H1 (cell line): ENCODE measurements at regions not wholly inside any gene's neighbourhood (a gene's known extent, or its start where the extent isn't known, plus 50 kb on each side); places are given as distances from the start of the nearest gene placed in this dataset.

Source experiments
- CTCF ChIA-PET: fragments of 300-600 bp; sonication (Branson Sonifier 250); formaldehyde crosslinking; loops from one replicate; lab custom pipeline; 2021; ENCODE audit not compliant: partially characterized antibody; lab: Charles Lee
- POLR2A ChIA-PET: fragments of 300-600 bp; sonication (Branson Sonifier 250); formaldehyde crosslinking; loops from one replicate; lab custom pipeline; 2021; ENCODE audit warnings: inconsistent platforms; ENCODE audit not compliant: partially characterized antibody; lab: Charles Lee
- DNase-seq, 2 experiments: peaks; one replicate each; pipeline versions ENCODE4 v3.0.0 to v3.0.0-alpha.2; 2010 to 2022; ENCODE audit warnings: low spot score in 2 of 2, low read depth in 1 of 2, mixed read lengths in 1 of 2
- FAIRE-seq: peaks from 2 replicates; lab custom pipeline; 2011; peaks lifted over from hg19 to GRCh38; lab: Jason Lieb, UNC
- H2AFZ ChIP-seq: 2 replicates; pipeline ENCODE4 v1.8.1; 2012; ENCODE audit warnings: low read length, inconsistent platforms
- H2AK5ac ChIP-seq: 2 replicates; pipeline ENCODE4 v1.6.1; 2013; ENCODE audit warnings: low read depth, low read length
- H2BK120ac ChIP-seq: replicated peaks from 2 replicates; pipeline ENCODE3; 2013; ENCODE audit warnings: low read depth, low read length, inconsistent platforms
- H2BK12ac ChIP-seq: 2 replicates; pipeline ENCODE4 v1.6.1; 2013; ENCODE audit warnings: low read depth, low read length
- H2BK15ac ChIP-seq: 2 replicates; pipeline ENCODE4 v1.6.1; 2013; ENCODE audit warnings: low read length
- H2BK20ac ChIP-seq: 2 replicates; pipeline ENCODE4 v1.6.1; 2013; ENCODE audit warnings: low read length
- H2BK5ac ChIP-seq: 2 replicates; pipeline ENCODE4 v1.6.1; 2013; ENCODE audit warnings: low read depth, low read length
- H3K14ac ChIP-seq: 2 replicates; pipeline ENCODE4 v1.6.1; 2013; ENCODE audit warnings: inconsistent platforms; ENCODE audit not compliant: insufficient read length
- H3K18ac ChIP-seq: 2 replicates; pipeline ENCODE4 v1.6.1; 2013; ENCODE audit warnings: low read length; ENCODE audit errors: extremely low read depth
- H3K23ac ChIP-seq: 2 replicates; pipeline ENCODE4 v1.6.1; 2013; ENCODE audit warnings: inconsistent platforms; ENCODE audit not compliant: insufficient read length
- H3K23me2 ChIP-seq: 2 replicates; pipeline ENCODE4 v1.6.1; 2013; ENCODE audit warnings: low read depth, low read length
- H3K27ac ChIP-seq: 2 replicates; pipeline ENCODE4 v1.6.1; 2011; ENCODE audit warnings: low read depth, low read length, inconsistent platforms
- H3K27me3 ChIP-seq, 4 experiments: replicated peaks in 1 of 4; 1 replicate in 1 of 4; 2 replicates in 3 of 4; pipeline versions ENCODE4 v1.6.1 to v1.8.1; 2011 to 2013; ENCODE audit warnings: low read length in 3 of 4, mild to moderate bottlenecking in 3 of 4, inconsistent platforms in 2 of 4, mixed read lengths in 2 of 4, moderate library complexity in 1 of 4; ENCODE audit not compliant: control insufficient read depth in 3 of 4, insufficient read depth in 3 of 4; ENCODE audit errors: extremely low read depth in 1 of 4
- H3K36me3 ChIP-seq, 4 experiments: 2 replicates each; pipeline versions ENCODE4 v1.6.1 to v1.8.1; 2011 to 2013; ENCODE audit warnings: mild to moderate bottlenecking in 4 of 4, low read length in 3 of 4, moderate library complexity in 2 of 4, control low read depth in 1 of 4, inconsistent platforms in 1 of 4; ENCODE audit not compliant: insufficient read depth in 4 of 4, control insufficient read depth in 2 of 4
- H3K4ac ChIP-seq: replicated peaks from 2 replicates; pipeline ENCODE3; 2013; ENCODE audit warnings: low read length, low read depth, mixed read lengths, inconsistent platforms; ENCODE audit not compliant: insufficient read length
- H3K4me1 ChIP-seq, 4 experiments: replicated peaks in 1 of 4; 1 replicate in 1 of 4; 2 replicates in 3 of 4; pipeline versions ENCODE4 v1.6.1 to v1.8.1; 2011 to 2013; ENCODE audit warnings: low read length in 3 of 4, inconsistent platforms in 2 of 4, mixed read lengths in 1 of 4; ENCODE audit not compliant: insufficient read depth in 4 of 4, control insufficient read depth in 3 of 4
- H3K4me2 ChIP-seq, 2 experiments: 2 replicates each; pipeline versions ENCODE4 v1.6.1 to v1.8.1; 2011 to 2013; ENCODE audit warnings: low read depth in 2 of 2, low read length in 2 of 2, control low read depth in 1 of 2, inconsistent platforms in 1 of 2, mild to moderate bottlenecking in 1 of 2; ENCODE audit not compliant: insufficient read depth in 1 of 2
- H3K4me3 ChIP-seq, 4 experiments: fragments of 200-600, 300-600 bp in 1 of 4; sonication (generic), shearing (Covaris generic), sonication (Bioruptor Twin) in 1 of 4; 2 replicates each; pipeline versions ENCODE4 v1.5.1 to v1.8.1; 2011 to 2016; ENCODE audit warnings: low read length in 4 of 4, low read depth in 3 of 4, control low read depth in 2 of 4, inconsistent platforms in 2 of 4, mild to moderate bottlenecking in 2 of 4, mixed read lengths in 1 of 4, moderate library complexity in 1 of 4; ENCODE audit not compliant: insufficient read depth in 2 of 4; ENCODE audit errors: extremely low read depth in 1 of 4
- H3K56ac ChIP-seq: replicated peaks from 2 replicates; pipeline ENCODE3; 2013; ENCODE audit warnings: low read depth, mild to moderate bottlenecking, mixed read lengths, low read length, inconsistent platforms; ENCODE audit not compliant: insufficient read length
- H3K79me1 ChIP-seq: 2 replicates; pipeline ENCODE4 v1.6.1; 2013; ENCODE audit warnings: low read depth, low read length, control low read depth
- H3K79me2 ChIP-seq, 2 experiments: 2 replicates each; pipeline versions ENCODE4 v1.6.1 to v1.8.1; 2012 to 2013; ENCODE audit warnings: low read length in 2 of 2, mild to moderate bottlenecking in 2 of 2, inconsistent platforms in 1 of 2; ENCODE audit not compliant: insufficient read depth in 2 of 2, control insufficient read depth in 1 of 2
- H3K9ac ChIP-seq, 4 experiments: replicated peaks in 1 of 4; 1 replicate in 1 of 4; 2 replicates in 3 of 4; pipeline versions ENCODE4 v1.6.1 to v1.8.1; 2011 to 2013; ENCODE audit warnings: low read depth in 3 of 4, low read length in 3 of 4, control low read depth in 2 of 4, mild to moderate bottlenecking in 2 of 4, moderate library complexity in 2 of 4, inconsistent platforms in 1 of 4; ENCODE audit errors: extremely low read depth in 1 of 4
- H3K9me3 ChIP-seq, 2 experiments: 2 replicates each; pipeline versions ENCODE4 v1.6.1 to v1.8.1; 2012 to 2013; ENCODE audit warnings: mild to moderate bottlenecking in 2 of 2, moderate library complexity in 2 of 2, control low read depth in 1 of 2, inconsistent platforms in 1 of 2, low read depth in 1 of 2, low read length in 1 of 2, mixed read lengths in 1 of 2; ENCODE audit not compliant: insufficient read depth in 2 of 2
- H4K20me1 ChIP-seq, 2 experiments: replicated peaks in 1 of 2; 2 replicates each; pipeline versions ENCODE3 to v1.8.1; 2011 to 2013; ENCODE audit warnings: inconsistent platforms in 2 of 2, low read length in 2 of 2, mild to moderate bottlenecking in 1 of 2; ENCODE audit not compliant: insufficient read depth in 2 of 2, control insufficient read depth in 1 of 2
- H4K5ac ChIP-seq: 2 replicates; pipeline ENCODE4 v1.6.1; 2013; ENCODE audit warnings: low read length, low read depth, mixed read lengths, inconsistent platforms; ENCODE audit not compliant: insufficient read length
- H4K8ac ChIP-seq: 2 replicates; pipeline ENCODE4 v1.8.0; 2013; ENCODE audit warnings: mild to moderate bottlenecking, moderate library complexity, low read length, inconsistent platforms; ENCODE audit not compliant: insufficient read depth; ENCODE audit errors: extremely low read depth
- H4K91ac ChIP-seq: replicated peaks from 2 replicates; pipeline ENCODE3; 2013; ENCODE audit warnings: low read length, mixed read lengths, inconsistent platforms; ENCODE audit not compliant: insufficient read length
- CHD2 ChIP-seq: IDR thresholded peaks from 2 replicates; pipeline ENCODE4 v1.6.1; 2012; ENCODE audit warnings: low read length, improper control_type of control experiment
- WGBS, 2 experiments: shearing (Covaris generic) in 1 of 2; methylation state at CpG; one replicate each; pipeline versions ENCODE4 v1.1.6 to v1.1.7; 2013 to 2015; ENCODE audit warnings: low lambda C conversion rate in 2 of 2, mixed read lengths in 2 of 2, inconsistent platforms in 1 of 2, low coverage in 1 of 2, missing lambda C conversion rate in 1 of 2; ENCODE audit not compliant: insufficient replicate concordance in 2 of 2, insufficient coverage in 1 of 2, insufficient read length in 1 of 2; ENCODE audit errors: extremely low coverage in 1 of 2, missing lambda C conversion rate in 1 of 2; 5-methylcytosine and 5-hydroxymethylcytosine counted together

DNA sequence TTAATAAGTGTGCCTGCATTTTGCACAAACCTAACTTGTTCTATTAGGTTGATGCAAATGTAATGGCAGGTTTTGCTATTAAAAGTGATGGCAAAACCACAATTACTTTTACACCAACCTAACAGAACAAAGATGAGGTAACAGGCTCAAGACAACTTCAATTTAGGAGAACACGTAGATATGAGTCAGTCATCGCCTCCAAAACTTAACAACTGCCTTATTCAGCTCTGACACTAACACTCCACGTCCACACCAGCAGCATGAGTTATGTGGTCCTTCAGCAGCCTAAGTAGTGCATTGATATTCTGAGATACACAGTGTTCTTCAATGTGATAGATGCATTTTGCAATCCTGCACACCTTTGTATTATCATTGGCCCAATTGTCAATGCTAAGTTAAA is 1175.1 kb upstream of the ACVR2A start:
- Histone ChIP-seq H3K36me3 (no peaks in the 10 kb centered on the region), H3K9ac (no peak overlapping the region), H4K5ac (no peak overlapping the region), H3K27ac (no peak overlapping the region), H3K56ac (no peak overlapping the region), H2BK20ac (no peak overlapping the region), H4K20me1 (no peaks in the 10 kb centered on the region), H2BK5ac (no peak overlapping the region), H3K4me2 (no peak overlapping the region), H2BK120ac (no peak overlapping the region), H4K8ac (no peak overlapping the region), H2BK12ac (no peak overlapping the region), H3K4ac (no peak overlapping the region), H3K4me1 (peaks cover 0 to 3% (median 1%) of the 10 kb centered on the region in 4 experiments; a peak in 2 of 7 replicates), H3K18ac (no peak overlapping the region), H3K27me3 (no peaks in the 10 kb centered on the region), H3K4me3 (no peak overlapping the region), H3K23ac (no peak overlapping the region), H3K9me3 (no peaks in the 10 kb centered on the region), H3K23me2 (no peaks in the 10 kb centered on the region), H3K14ac (no peak overlapping the region), H2AK5ac (no peak overlapping the region), H3K79me2 (no peaks in the 10 kb centered on the region), H3K79me1 (no peaks in the 10 kb centered on the region), H2AFZ (no peak overlapping the region), H2BK15ac (no peak overlapping the region), H4K91ac (no peak overlapping the region)
- WGBS, 2 experiments: 90% methylated on average over 3 of the region's 3 CpGs; no CpG with 5 or more reads in 1 of the 2 experiments
- DNase-seq (no peak), FAIRE-seq (no peak)
- POLR2A ChIA-PET: no interaction called here
- CTCF ChIA-PET: no interaction called here
- no peak for TF ChIP-seq CHD2
